OCI-LY1 (cell line): ENCODE measurements at regions not wholly inside any gene's neighbourhood (a gene's known extent, or its start where the extent isn't known, plus 50 kb on each side); places are given as distances from the start of the nearest gene placed in this dataset.

Experiments
- EZH2 ChIP-seq: fragments of 200-600 bp; sonication (generic), shearing (Covaris generic); IDR thresholded peaks from 2 replicates; pipeline ENCODE4 v1.8.0; 2017; ENCODE audit warnings: borderline replicate concordance, mixed run types, mild to moderate bottlenecking, antibody characterized with exemption, low read length, moderate library complexity, mixed read lengths
- TF ChIP-seq, protein P1 (sequence below): fragments of 200-600 bp; sonication (generic), shearing (Covaris generic); IDR thresholded peaks from 2 replicates; pipeline ENCODE4 v1.5.1; 2017; ENCODE audit warnings: mild to moderate bottlenecking, antibody characterized with exemption, low read length, moderate library complexity, mixed read lengths

DNA sequence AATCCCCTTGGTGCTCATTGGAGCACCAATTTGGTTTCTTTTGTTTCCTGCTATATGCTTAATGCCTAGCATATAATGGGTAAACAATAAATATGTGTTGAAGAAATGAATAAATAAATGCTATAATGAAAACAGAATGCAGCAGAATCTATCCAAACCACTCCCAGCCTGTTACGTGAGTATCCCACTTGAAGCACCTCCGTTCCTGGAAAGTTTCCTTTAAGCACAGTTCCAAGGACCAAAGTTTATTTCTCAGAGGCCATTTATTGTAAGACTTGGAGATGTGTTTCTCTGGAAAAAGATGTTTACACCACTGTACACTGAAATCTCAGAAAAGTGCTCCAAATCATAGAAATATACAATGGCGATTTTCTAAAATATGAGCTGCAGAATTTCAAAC, 187.0 kb downstream of the SOX9 start:
- TF ChIP-seq, protein P1, sequence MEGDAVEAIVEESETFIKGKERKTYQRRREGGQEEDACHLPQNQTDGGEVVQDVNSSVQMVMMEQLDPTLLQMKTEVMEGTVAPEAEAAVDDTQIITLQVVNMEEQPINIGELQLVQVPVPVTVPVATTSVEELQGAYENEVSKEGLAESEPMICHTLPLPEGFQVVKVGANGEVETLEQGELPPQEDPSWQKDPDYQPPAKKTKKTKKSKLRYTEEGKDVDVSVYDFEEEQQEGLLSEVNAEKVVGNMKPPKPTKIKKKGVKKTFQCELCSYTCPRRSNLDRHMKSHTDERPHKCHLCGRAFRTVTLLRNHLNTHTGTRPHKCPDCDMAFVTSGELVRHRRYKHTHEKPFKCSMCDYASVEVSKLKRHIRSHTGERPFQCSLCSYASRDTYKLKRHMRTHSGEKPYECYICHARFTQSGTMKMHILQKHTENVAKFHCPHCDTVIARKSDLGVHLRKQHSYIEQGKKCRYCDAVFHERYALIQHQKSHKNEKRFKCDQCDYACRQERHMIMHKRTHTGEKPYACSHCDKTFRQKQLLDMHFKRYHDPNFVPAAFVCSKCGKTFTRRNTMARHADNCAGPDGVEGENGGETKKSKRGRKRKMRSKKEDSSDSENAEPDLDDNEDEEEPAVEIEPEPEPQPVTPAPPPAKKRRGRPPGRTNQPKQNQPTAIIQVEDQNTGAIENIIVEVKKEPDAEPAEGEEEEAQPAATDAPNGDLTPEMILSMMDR: no peak
- TF ChIP-seq EZH2: no peak
